Right forelimb (tissue), 1 donor: ENCODE measurements at regions not wholly inside any gene's neighbourhood (a gene's known extent, or its start where the extent isn't known, plus 50 kb on each side); places are given as distances from the start of the nearest gene placed in this dataset.

Source experiments
- DNase-seq: peaks from one replicate; pipeline ENCODE4 v3.0.0-alpha.2; 2018

- no peak for DNase-seq
Observed at GRCh38 chr4:116870686-116871085, 214.7 kb downstream of the TRAM1L1 start.

- no peak for DNase-seq
Observed at GRCh38 chr4:116866106-116866505, 219.3 kb downstream of the TRAM1L1 start.

GRCh38 chr4:116862592-116862991, 222.8 kb downstream of the TRAM1L1 start:
- no peak for DNase-seq

GRCh38 chr4:116860891-116861290, 224.5 kb downstream of the TRAM1L1 start:
- no peak for DNase-seq

GRCh38 chr4:116849620-116850019, 235.8 kb downstream of the TRAM1L1 start:
- DNase-seq: no peak

GRCh38 chr4:116847616-116848015, 237.8 kb downstream of the TRAM1L1 start:
- DNase-seq: no peak

GRCh38 chr4:116839826-116840225, 245.6 kb downstream of the TRAM1L1 start:
- no peak for DNase-seq

- no peak for DNase-seq
Observed at GRCh38 chr4:116838609-116839008, 246.8 kb downstream of the TRAM1L1 start.

- DNase-seq: no peak
Observed at GRCh38 chr4:116829187-116829586, 256.2 kb downstream of the TRAM1L1 start.

GRCh38 chr4:116824172-116824571, 261.2 kb downstream of the TRAM1L1 start:
- DNase-seq: no peak

GRCh38 chr4:116811730-116812129, 273.6 kb downstream of the TRAM1L1 start:
- no peak for DNase-seq

GRCh38 chr4:116796022-116796421, 289.4 kb downstream of the TRAM1L1 start:
- DNase-seq: no peak

GRCh38 chr4:116788723-116789122, 296.7 kb downstream of the TRAM1L1 start:
- DNase-seq: no peak

GRCh38 chr4:116755051-116755450, 330.3 kb downstream of the TRAM1L1 start:
- no peak for DNase-seq

- DNase-seq: no peak
Observed at GRCh38 chr4:116752027-116752426, 333.3 kb downstream of the TRAM1L1 start.

GRCh38 chr4:116736756-116737155, 348.6 kb downstream of the TRAM1L1 start:
- DNase-seq: no peak

- no peak for DNase-seq
Observed at GRCh38 chr4:116734178-116734577, 351.2 kb downstream of the TRAM1L1 start.

- DNase-seq: no peak
Observed at GRCh38 chr4:116733370-116733769, 352.0 kb downstream of the TRAM1L1 start.

- no peak for DNase-seq
Observed at GRCh38 chr4:116726523-116726922, 358.9 kb downstream of the TRAM1L1 start.

- DNase-seq: no peak
Observed at GRCh38 chr4:116724249-116724648, 361.1 kb downstream of the TRAM1L1 start.

- no peak for DNase-seq
Observed at GRCh38 chr4:116705466-116705865, 379.9 kb downstream of the TRAM1L1 start.

GRCh38 chr4:116702949-116703348, 382.4 kb downstream of the TRAM1L1 start:
- DNase-seq: no peak

- no peak for DNase-seq
Observed at GRCh38 chr4:116688536-116688935, 396.8 kb downstream of the TRAM1L1 start.

- DNase-seq: no peak
Observed at GRCh38 chr4:116668190-116668589, 417.2 kb downstream of the TRAM1L1 start.

- no peak for DNase-seq
Observed at GRCh38 chr4:116665716-116666115, 419.7 kb downstream of the TRAM1L1 start.

GRCh38 chr4:116664198-116664597, 421.2 kb downstream of the TRAM1L1 start:
- no peak for DNase-seq
